HepG2 (cell line): ENCODE measurements at regions not wholly inside any gene's neighbourhood (a gene's known extent, or its start where the extent isn't known, plus 50 kb on each side); places are given as distances from the start of the nearest gene placed in this dataset.

Experiments
- ATAC-seq: fragments of 200-7000 bp; cut with Tn5 transposase; 3 replicates; pipeline ENCODE4 v1.9.1; 2020; ENCODE audit warnings: mild to moderate bottlenecking, moderate library complexity
- BruUV-seq: library from RNA; stranded (reverse); fragments of 400-500 nt; replicated peaks from 2 replicates; lab custom pipeline; 2021; lab: Mats Ljungman, UMichigan
- CTCF ChIA-PET: fragments of 300-600 bp; formaldehyde crosslinking; extraction: SDS; loops from one replicate; lab custom pipeline; 2021; ENCODE audit warnings: low total read pairs, inconsistent platforms, low intra/inter-chr PET ratio; lab: Yijun Ruan, JAX
- POLR2A ChIA-PET: fragments of 350-600 bp; sonication (Branson Sonifier 250); formaldehyde crosslinking; loops from one replicate; lab custom pipeline; 2020; ENCODE audit warnings: antibody characterized with exemption, inconsistent platforms; lab: Yijun Ruan, JAX
- DNase-seq: peaks from one replicate; pipeline ENCODE4 v3.0.0-alpha.2; 2015; ENCODE audit warnings: low spot score
- FAIRE-seq: peaks from 3 replicates; lab custom pipeline; 2011; peaks lifted over from hg19 to GRCh38; lab: Jason Lieb, UNC
- H2AFZ ChIP-seq: one replicate; pipeline ENCODE4 v1.6.1; 2011; ENCODE audit warnings: low read length, inconsistent platforms
- H3K27ac ChIP-seq: fragments of 300-600 bp; 3 replicates; pipeline ENCODE4 v1.8.0; 2011; ENCODE audit warnings: mixed run types, mild to moderate bottlenecking, mixed read lengths, low read length, inconsistent platforms; ENCODE audit not compliant: insufficient read depth; ENCODE audit errors: extremely low read length
- H3K27me3 ChIP-seq, 2 experiments: fragments of 200-600 bp in 1 of 2; 2 replicates in 1 of 2; 3 replicates in 1 of 2; pipeline versions ENCODE4 v1.6.0 to v1.8.0; 2011; ENCODE audit warnings: low read length in 2 of 2, mild to moderate bottlenecking in 2 of 2, moderate library complexity in 2 of 2, inconsistent platforms in 1 of 2; ENCODE audit not compliant: insufficient read depth in 2 of 2, control insufficient read depth in 1 of 2
- H3K36me3 ChIP-seq, 2 experiments: fragments of 200-600 bp in 1 of 2; replicated peaks in 1 of 2; 2 replicates in 1 of 2; 3 replicates in 1 of 2; pipeline versions ENCODE4 v1.5.1 to v1.8.0; 2011; ENCODE audit warnings: low read length in 2 of 2, inconsistent platforms in 1 of 2; ENCODE audit not compliant: insufficient read depth in 2 of 2, control insufficient read depth in 1 of 2
- H3K4me1 ChIP-seq: 2 replicates; pipeline ENCODE4 v1.5.1; 2012; ENCODE audit warnings: low read length, inconsistent platforms; ENCODE audit not compliant: insufficient read depth
- H3K4me2 ChIP-seq: 2 replicates; pipeline ENCODE4 v1.6.0; 2011; ENCODE audit warnings: low read depth, low read length, inconsistent platforms
- H3K4me3 ChIP-seq, 3 experiments: fragments of 200-600 bp in 1 of 3; sonication (generic), shearing (Covaris generic) in 1 of 3; replicated peaks in 1 of 3; 2 replicates each; pipeline ENCODE4 v1.5.1; 2011 to 2016; ENCODE audit warnings: low read length in 3 of 3, inconsistent platforms in 2 of 3, low read depth in 2 of 3, mild to moderate bottlenecking in 2 of 3, control low read depth in 1 of 3, mixed read lengths in 1 of 3; ENCODE audit not compliant: insufficient read depth in 1 of 3
- H3K79me2 ChIP-seq: one replicate; pipeline ENCODE4 v1.6.1; 2011; ENCODE audit warnings: low read length, inconsistent platforms; ENCODE audit not compliant: insufficient read depth
- H3K9ac ChIP-seq: 2 replicates; pipeline ENCODE4 v1.6.0; 2011; ENCODE audit warnings: mild to moderate bottlenecking, low read depth, low read length, inconsistent platforms; ENCODE audit not compliant: insufficient read depth
- H3K9me3 ChIP-seq: 2 replicates; pipeline ENCODE4 v1.5.1; 2012; ENCODE audit warnings: mild to moderate bottlenecking, low read length
- H4K20me1 ChIP-seq: 2 replicates; pipeline ENCODE4 v1.6.0; 2011; ENCODE audit warnings: inconsistent platforms, mild to moderate bottlenecking, low read length, moderate library complexity; ENCODE audit not compliant: insufficient read depth
- ATM ChIP-seq: fragments of 450-650 bp; IDR thresholded peaks from 2 replicates; pipeline ENCODE4 v1.7.1; 2017; ENCODE audit warnings: mild to moderate bottlenecking, borderline replicate concordance
- DPF2 ChIP-seq: sonication (generic); formaldehyde crosslinking; IDR thresholded peaks from 2 replicates; pipeline ENCODE4 v1.4.0; 2020; ENCODE audit warnings: mild to moderate bottlenecking, low read depth, missing genetic modification reagents, borderline replicate concordance
- FOXK1 ChIP-seq: sonication (generic); formaldehyde crosslinking; IDR thresholded peaks from 2 replicates; pipeline ENCODE4 v1.4.0; 2020; ENCODE audit warnings: low read depth, missing genetic modification reagents, borderline replicate concordance
- SMAD9 ChIP-seq: sonication (generic); formaldehyde crosslinking; IDR thresholded peaks from 2 replicates; pipeline ENCODE4 v1.5.1; 2020; ENCODE audit warnings: mild to moderate bottlenecking, missing genetic modification reagents
- SNAI1 ChIP-seq: sonication (generic); formaldehyde crosslinking; IDR thresholded peaks from 2 replicates; pipeline ENCODE4 v1.5.0; 2020; ENCODE audit warnings: mild to moderate bottlenecking, missing genetic modification reagents, borderline replicate concordance
- SP140L ChIP-seq: sonication (generic); formaldehyde crosslinking; IDR thresholded peaks from 2 replicates; pipeline ENCODE4 v1.4.0; 2020; ENCODE audit warnings: missing genetic modification reagents, borderline replicate concordance
- SRY ChIP-seq: sonication (generic); formaldehyde crosslinking; IDR thresholded peaks from 2 replicates; pipeline ENCODE4 v1.8.0; 2022; ENCODE audit warnings: mild to moderate bottlenecking, missing genetic modification reagents
- SUZ12 ChIP-seq: fragments of 150-350 bp; IDR thresholded peaks from 2 replicates; pipeline ENCODE4 v1.6.1; 2014; ENCODE audit warnings: low read depth, low read length
- U2AF1 ChIP-seq: fragments of 200-400 bp; formaldehyde crosslinking; optimal IDR thresholded peaks from 2 replicates; pipeline ENCODE3; 2017; ENCODE audit warnings: mild to moderate bottlenecking, low read depth, low read length
- WIZ ChIP-seq: sonication (generic); formaldehyde crosslinking; IDR thresholded peaks from 2 replicates; pipeline ENCODE4 v1.5.1; 2020; ENCODE audit warnings: mild to moderate bottlenecking, missing genetic modification reagents
- ZFP90 ChIP-seq: sonication (generic); formaldehyde crosslinking; IDR thresholded peaks from 2 replicates; pipeline ENCODE4 v1.8.0; 2022; ENCODE audit warnings: missing genetic modification reagents, mild to moderate bottlenecking, inconsistent platforms, borderline replicate concordance
- ZFY ChIP-seq: sonication (generic); formaldehyde crosslinking; IDR thresholded peaks from 2 replicates; pipeline ENCODE4 v1.4.0; 2020; ENCODE audit warnings: missing genetic modification reagents
- ZNF20 ChIP-seq: sonication (generic); formaldehyde crosslinking; IDR thresholded peaks from 2 replicates; pipeline ENCODE4 v1.4.0; 2020; ENCODE audit warnings: mild to moderate bottlenecking, moderate library complexity, missing genetic modification reagents
- ZNF260 ChIP-seq: sonication (generic); formaldehyde crosslinking; IDR thresholded peaks from 2 replicates; pipeline ENCODE4 v1.4.0; 2020; ENCODE audit warnings: missing genetic modification reagents, low read depth, mild to moderate bottlenecking, borderline replicate concordance
- ZNF746 ChIP-seq: sonication (generic); formaldehyde crosslinking; IDR thresholded peaks from 2 replicates; pipeline ENCODE4 v1.8.0; 2022; ENCODE audit warnings: mild to moderate bottlenecking, missing genetic modification reagents
- WGBS: methylation state at CpG from one replicate; pipeline ENCODE4 v1.1.6; 2017; ENCODE audit warnings: low lambda C conversion rate; 5-methylcytosine and 5-hydroxymethylcytosine counted together
- in situ Hi-C: cut with HindIII; loops from 2 replicates; pipeline ENCODE4 v1.10.0; 2017; ENCODE audit warnings: low pct_unique_long_range_greater_than_20kb; ENCODE audit not compliant: extremely low pct_ligation_motif_present
- intact Hi-C: fragments of 100-400 bp; cut with micrococcal nuclease; formaldehyde crosslinking; loops from one replicate; pipeline ENCODE4 v1.10.0; 2022; ENCODE audit not compliant: unreplicated experiment
- TF ChIP-seq, protein P1 (sequence below): fragments of 450-650 bp; IDR thresholded peaks from 2 replicates; pipeline ENCODE4 v1.6.1; 2017
- TF ChIP-seq, protein P2 (sequence below): sonication (generic); formaldehyde crosslinking; IDR thresholded peaks from 2 replicates; pipeline ENCODE4; 2020; ENCODE audit warnings: missing genetic modification reagents, mild to moderate bottlenecking, borderline replicate concordance
- TF ChIP-seq, protein P3 (sequence below): sonication (generic); formaldehyde crosslinking; IDR thresholded peaks from 2 replicates; pipeline ENCODE4 v1.4.0; 2020; ENCODE audit warnings: missing genetic modification reagents, mild to moderate bottlenecking, borderline replicate concordance
- TF ChIP-seq, protein P4 (sequence below): sonication (generic); formaldehyde crosslinking; IDR thresholded peaks from 2 replicates; pipeline ENCODE4 v1.4.0; 2020; ENCODE audit warnings: missing genetic modification reagents

DNA sequence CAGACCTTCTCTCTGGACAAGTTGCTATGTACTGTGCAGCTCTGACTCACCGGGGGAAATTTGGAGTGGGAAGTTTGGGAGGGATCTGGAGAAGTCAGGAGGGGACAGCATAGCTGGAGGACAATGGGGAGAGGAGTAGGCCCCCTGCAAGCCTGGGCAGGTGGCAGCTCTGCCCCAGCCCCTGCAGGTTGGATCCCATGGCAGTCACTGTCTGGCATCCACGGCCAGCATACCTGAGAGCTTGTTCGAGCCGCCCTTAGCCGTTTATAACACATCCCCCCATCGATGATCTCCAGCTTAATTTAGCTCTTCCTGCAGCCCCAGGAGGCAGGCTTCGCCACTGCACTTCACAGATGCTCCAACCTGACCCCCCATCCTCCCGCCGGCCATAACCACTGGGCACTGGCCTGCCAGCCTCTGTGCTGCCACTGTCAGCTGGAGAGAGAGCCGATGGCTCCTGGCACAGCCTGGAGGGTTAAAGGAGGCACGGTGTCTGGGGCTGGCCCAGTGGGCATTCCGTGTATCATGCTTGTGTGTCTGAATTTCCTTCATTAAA lies 57.7 kb upstream of the RNU6ATAC start:
- Histone ChIP-seq H3K4me3 (no peak overlapping the region), H3K79me2 (no peaks in the 10 kb centered on the region), H4K20me1 (no peaks in the 10 kb centered on the region), H3K27me3 (peaks cover 12 to 35% of the 10 kb centered on the region in 2 experiments; a peak in 4 of 5 replicates), H2AFZ (no peak overlapping the region), H3K27ac (no peak overlapping the region), H3K4me2 (no peak overlapping the region), H3K4me1 (peaks cover 76% of the 10 kb centered on the region), H3K36me3 (no peaks in the 10 kb centered on the region), H3K9me3 (no peaks in the 10 kb centered on the region), H3K9ac (no peak overlapping the region)
- DNase-seq (no peak), FAIRE-seq (no peak), ATAC-seq (no peak)
- intact Hi-C loops: no loop called here
- 75% methylated on average over 11 of the region's 12 CpGs for WGBS
- no TSS peak for BruUV-seq
- CTCF ChIA-PET: no interaction called here
- POLR2A ChIA-PET: no interaction called here
- in situ Hi-C loops: no loop called here
- TF ChIP-seq ZNF20 (CRISPR knock-in tag) (no peak), U2AF1 (no peak), SUZ12 (no peak), SP140L (no peak), ZNF746 (CRISPR knock-in tag) (no peak), DPF2 (no peak), SMAD9 (CRISPR knock-in tag) (no peak), WIZ (CRISPR knock-in tag) (no peak), ZFY (CRISPR knock-in tag) (no peak), ZNF260 (CRISPR knock-in tag) (no peak), FOXK1 (CRISPR knock-in tag) (no peak), ATM (no peak), SRY (CRISPR knock-in tag) (no peak), ZFP90 (CRISPR knock-in tag) (no peak), SNAI1 (CRISPR knock-in tag) (no peak)
- TF ChIP-seq, protein P1, sequence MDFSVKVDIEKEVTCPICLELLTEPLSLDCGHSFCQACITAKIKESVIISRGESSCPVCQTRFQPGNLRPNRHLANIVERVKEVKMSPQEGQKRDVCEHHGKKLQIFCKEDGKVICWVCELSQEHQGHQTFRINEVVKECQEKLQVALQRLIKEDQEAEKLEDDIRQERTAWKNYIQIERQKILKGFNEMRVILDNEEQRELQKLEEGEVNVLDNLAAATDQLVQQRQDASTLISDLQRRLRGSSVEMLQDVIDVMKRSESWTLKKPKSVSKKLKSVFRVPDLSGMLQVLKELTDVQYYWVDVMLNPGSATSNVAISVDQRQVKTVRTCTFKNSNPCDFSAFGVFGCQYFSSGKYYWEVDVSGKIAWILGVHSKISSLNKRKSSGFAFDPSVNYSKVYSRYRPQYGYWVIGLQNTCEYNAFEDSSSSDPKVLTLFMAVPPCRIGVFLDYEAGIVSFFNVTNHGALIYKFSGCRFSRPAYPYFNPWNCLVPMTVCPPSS: no peak
- TF ChIP-seq, protein P2, sequence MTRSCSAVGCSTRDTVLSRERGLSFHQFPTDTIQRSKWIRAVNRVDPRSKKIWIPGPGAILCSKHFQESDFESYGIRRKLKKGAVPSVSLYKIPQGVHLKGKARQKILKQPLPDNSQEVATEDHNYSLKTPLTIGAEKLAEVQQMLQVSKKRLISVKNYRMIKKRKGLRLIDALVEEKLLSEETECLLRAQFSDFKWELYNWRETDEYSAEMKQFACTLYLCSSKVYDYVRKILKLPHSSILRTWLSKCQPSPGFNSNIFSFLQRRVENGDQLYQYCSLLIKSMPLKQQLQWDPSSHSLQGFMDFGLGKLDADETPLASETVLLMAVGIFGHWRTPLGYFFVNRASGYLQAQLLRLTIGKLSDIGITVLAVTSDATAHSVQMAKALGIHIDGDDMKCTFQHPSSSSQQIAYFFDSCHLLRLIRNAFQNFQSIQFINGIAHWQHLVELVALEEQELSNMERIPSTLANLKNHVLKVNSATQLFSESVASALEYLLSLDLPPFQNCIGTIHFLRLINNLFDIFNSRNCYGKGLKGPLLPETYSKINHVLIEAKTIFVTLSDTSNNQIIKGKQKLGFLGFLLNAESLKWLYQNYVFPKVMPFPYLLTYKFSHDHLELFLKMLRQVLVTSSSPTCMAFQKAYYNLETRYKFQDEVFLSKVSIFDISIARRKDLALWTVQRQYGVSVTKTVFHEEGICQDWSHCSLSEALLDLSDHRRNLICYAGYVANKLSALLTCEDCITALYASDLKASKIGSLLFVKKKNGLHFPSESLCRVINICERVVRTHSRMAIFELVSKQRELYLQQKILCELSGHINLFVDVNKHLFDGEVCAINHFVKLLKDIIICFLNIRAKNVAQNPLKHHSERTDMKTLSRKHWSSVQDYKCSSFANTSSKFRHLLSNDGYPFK (CRISPR knock-in tag): no peak
- TF ChIP-seq, protein P3, sequence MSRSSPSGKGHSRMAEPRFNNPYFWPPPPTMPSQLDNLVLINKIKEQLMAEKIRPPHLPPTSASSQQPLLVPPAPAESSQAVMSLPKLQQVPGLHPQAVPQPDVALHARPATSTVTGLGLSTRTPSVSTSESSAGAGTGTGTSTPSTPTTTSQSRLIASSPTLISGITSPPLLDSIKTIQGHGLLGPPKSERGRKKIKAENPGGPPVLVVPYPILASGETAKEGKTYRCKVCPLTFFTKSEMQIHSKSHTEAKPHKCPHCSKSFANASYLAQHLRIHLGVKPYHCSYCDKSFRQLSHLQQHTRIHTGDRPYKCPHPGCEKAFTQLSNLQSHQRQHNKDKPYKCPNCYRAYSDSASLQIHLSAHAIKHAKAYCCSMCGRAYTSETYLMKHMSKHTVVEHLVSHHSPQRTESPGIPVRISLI (CRISPR knock-in tag): no peak
- TF ChIP-seq, protein P4, sequence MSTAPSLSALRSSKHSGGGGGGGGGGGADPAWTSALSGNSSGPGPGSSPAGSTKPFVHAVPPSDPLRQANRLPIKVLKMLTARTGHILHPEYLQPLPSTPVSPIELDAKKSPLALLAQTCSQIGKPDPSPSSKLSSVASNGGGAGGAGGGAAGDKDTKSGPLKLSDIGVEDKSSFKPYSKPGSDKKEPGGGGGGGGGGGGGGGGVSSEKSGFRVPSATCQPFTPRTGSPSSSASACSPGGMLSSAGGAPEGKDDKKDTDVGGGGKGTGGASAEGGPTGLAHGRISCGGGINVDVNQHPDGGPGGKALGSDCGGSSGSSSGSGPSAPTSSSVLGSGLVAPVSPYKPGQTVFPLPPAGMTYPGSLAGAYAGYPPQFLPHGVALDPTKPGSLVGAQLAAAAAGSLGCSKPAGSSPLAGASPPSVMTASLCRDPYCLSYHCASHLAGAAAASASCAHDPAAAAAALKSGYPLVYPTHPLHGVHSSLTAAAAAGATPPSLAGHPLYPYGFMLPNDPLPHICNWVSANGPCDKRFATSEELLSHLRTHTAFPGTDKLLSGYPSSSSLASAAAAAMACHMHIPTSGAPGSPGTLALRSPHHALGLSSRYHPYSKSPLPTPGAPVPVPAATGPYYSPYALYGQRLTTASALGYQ (CRISPR knock-in tag): no peak
